Epithelial cell of prostate (primary cell): ENCODE measurements at regions not wholly inside any gene's neighbourhood (a gene's known extent, or its start where the extent isn't known, plus 50 kb on each side); places are given as distances from the start of the nearest gene placed in this dataset.

Source experiments
- DNase-seq: peaks from one replicate; pipeline ENCODE4 v3.0.0-alpha.2; 2011; ENCODE audit warnings: low read depth, low spot score
- H3K27ac ChIP-seq: fragments of 450-650 bp; 2 replicates; pipeline ENCODE4 v1.5.1; 2017; ENCODE audit warnings: mild to moderate bottlenecking

DNA sequence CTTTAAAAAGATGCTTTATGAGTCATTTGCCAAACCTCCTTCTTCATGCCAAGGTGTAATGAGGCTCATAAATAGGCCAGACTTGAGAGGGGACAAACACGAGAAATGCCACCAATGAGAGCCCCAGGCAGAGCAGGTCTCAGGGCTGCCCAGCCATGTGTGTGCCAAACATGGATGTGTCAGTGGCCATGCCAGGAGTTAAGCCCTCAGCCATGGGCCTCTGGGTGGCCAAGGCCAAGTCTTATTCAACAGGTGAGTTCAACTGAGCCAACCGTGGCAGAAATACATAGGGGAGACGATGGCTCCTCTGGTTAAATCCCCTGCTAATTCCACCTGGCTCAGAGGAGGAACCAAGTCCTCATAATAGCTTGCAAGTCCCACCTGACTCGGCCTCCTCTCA, 358.8 kb downstream of the PREX1 start:
- no peak overlapping the region for H3K27ac ChIP-seq
- no peak for DNase-seq

DNA sequence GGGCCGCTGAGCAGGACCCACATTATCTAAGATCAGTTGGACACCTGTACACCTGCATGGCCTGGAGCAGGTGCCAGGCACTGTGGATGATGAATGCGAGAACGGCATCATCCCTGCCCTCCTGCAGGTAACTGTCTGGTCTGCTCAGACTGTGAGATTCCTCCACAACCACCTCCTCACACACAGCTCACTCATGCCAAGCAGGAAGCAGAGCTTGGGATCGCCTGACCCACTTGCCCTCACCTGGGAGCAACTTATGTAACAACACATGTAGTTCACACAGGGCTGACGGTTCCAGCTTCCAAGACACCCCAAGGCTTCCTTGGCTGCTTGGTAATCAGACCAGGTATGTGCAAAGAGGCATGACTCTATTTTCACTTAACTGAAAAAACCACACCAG, 359.2 kb downstream of the PREX1 start:
- DNase-seq = no peak
- no peak overlapping the region for H3K27ac ChIP-seq

DNA sequence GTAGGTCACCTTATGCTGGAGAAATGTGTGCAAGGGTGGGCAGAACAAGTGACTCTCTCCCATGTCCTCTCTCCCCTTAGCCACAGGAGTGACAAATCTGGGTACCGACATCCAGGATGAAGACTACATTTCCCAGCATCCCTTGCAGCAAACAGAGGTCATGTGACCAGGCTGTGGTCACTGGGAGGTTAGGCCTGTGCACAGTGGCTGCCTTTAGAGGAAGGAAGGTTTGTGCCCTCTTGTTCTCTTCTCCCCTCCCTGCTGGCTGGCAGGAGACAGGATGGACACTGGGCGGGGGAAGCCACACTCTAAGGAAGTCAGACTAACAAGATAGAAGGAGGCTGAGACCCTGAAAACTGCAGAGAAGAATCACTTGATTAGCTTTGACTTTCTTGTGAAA, 360.2 kb downstream of the PREX1 start:
- no peak for DNase-seq
- H3K27ac ChIP-seq = no peak overlapping the region

DNA sequence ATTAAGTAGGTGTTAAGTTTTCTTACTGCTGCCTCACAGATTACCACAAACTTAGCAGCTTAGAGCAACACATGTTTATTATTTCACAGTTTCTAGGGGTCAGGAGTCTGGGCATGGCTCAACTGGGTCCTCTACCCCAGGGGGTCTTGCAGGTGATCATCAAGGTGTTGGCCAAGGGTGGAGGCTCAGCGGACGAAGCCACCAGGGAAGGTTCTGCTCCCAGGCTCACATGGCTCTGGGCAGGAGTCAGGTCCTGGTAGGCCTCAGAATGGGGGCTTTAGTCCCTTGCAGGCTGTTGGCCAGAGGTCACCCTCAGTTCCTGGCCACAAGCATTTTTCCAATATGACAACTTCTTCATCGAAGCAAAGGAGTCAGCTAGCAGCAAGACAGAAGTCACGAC, 362.5 kb downstream of the PREX1 start:
- no peak overlapping the region for H3K27ac ChIP-seq
- no peak for DNase-seq

DNA sequence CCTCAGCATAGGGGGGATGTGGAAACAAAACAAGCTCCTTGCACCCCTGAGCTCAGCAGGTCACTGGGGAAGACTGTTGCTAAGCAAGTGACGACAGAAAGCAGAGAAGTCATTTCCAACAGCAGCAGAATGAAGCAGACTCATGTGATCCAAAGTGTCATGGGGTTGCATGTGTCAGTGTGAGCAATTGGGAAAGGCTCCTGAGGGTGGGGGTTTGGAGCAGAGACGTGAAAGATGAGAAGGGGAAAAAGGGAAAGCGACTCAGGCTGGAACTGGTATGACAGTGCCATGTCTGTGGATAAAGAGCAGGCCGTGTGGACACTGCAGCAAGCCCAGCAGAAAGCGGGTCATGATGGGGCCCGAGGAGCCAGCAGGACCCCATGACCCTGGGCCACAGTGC, 363.9 kb downstream of the PREX1 start:
- DNase-seq = no peak
- no peak overlapping the region for H3K27ac ChIP-seq

DNA sequence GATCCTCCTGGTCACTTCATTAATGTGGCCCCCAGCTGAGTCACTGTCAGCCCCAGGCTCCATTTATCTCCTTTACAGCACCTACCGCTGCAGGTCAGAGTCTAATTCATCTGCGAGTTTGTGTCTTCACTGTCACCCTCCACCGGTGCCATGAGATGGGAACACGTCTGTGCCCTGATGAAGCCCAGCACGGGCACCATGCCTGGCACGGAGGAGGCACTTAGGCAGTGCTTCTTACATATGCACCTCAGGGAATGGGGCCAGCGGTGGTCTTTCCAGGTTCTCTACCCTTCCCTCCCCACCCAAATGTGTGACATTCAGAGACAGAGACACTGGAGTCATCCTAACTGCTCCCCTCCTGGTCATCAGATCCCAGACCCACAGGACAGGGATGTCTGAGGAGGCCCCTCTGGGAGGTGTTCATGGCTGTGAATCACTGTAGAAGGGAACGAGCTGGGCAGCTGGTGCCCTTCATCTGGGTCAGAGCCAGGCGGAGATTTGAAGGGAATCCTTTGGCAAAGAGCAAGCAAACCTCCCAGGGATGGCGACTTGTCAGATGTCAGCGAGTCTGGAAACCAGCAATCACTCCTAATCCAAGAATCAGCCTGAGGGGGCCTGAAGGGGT, 364.6 kb downstream of the PREX1 start:
- DNase-seq = no peak

DNA sequence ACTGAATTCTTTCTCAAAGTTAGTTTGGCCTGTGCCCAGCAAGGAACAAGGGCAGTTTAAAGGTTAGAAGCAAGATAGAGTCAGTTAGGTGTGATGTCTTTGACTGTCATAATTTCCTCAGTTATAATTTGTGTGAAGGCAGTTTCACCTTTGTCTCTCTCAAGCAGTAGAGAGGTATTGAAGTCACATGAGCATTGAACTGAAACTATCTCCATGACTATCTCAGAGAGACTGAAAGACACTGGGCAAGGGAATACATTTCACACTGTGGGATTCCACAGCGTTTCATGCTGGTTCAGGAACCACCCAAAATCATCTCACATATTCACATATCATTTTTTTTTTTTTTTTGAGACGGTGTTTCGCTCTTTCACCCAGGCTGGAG, 366.1 kb downstream of the PREX1 start:
- no peak overlapping the region for H3K27ac ChIP-seq
- no peak for DNase-seq

More for the DNA sequence above, 364.6 kb downstream of the PREX1 start:
- H3K27ac ChIP-seq = no peak overlapping the region

DNA sequence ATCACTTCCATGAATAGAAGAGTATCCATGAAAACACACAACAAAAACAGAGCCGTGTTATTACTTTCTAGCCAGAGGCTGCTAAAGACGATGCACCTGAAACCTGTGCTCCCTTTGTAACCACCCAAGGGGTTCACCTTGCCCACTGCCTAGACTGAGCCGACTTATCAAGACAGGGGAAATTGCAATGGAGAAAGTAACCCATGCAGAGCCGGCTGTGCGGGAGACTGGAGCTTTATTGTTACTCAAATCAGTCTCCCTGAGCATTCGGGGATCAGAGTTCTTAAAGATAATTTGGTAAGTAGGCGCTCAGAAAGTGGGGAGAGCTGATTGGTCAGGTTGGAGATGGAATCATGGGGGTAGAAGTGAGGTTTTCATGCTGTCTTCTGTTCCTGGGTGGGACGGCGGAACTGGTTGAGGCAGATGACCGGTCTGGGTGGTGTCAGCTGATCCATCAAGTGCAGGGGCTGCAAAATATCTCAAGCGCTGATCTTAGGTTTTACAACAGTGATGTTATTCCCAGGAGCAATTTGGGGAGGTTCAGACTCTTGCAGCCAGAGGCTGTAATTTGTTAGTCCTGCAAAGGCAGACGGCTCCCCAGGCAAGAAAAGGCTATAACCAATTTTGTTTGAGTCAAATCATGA, 366.6 kb downstream of the PREX1 start:
- H3K27ac ChIP-seq = no peak overlapping the region
- no peak for DNase-seq

DNA sequence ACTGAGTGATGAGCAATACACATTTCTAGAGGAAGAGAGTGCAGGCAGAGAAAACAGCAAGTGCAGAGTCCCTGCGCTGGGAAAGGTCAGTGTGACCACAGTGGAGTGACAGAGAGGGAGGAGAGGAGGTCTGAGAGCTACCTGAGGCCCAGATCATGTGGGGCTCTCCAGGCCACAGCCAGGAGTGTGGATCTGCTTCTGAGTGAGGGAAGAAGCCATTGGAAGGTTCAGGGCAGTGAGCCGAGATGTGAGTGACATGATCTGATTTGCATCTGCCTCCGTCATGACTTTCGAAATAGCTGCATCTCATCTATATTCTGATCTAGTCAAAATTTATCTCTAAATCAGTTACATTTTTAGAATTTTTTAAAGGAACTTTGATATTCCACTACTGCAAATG, 367.1 kb downstream of the PREX1 start:
- no peak overlapping the region for H3K27ac ChIP-seq
- no peak for DNase-seq

DNA sequence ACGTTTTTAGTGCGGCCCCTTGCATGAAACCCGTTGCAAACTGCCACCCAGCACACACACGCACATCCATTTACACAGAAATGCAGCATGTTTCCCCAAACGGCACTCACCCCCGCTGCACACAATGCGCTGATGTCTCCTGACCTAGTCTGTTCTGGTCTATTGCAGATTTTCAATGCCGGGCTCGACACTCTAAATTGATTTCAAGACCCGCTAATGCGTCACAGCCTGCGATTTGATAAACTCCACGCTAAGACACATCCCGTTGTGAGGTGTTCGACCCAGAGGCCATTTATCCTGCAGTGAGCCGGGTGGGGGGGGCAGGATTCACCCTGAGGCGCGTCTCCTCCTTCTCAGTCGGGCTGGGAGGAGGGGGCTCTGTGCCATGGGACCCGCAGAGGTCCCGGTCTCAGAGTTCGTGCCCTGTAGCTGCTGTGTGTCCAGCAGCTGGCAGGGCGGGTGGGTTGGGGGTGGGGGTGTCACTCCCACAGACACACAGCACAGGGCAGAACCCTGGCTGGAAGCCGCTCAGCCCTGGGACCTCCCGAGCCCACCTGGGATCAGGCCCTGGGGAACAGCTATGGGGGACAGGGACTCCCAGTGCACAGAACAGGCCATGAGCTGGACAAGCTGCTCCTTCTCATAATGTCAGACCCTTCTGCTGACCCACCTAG, 367.9 kb downstream of the PREX1 start:
- DNase-seq = no peak
- H3K27ac ChIP-seq = no peak overlapping the region

DNA sequence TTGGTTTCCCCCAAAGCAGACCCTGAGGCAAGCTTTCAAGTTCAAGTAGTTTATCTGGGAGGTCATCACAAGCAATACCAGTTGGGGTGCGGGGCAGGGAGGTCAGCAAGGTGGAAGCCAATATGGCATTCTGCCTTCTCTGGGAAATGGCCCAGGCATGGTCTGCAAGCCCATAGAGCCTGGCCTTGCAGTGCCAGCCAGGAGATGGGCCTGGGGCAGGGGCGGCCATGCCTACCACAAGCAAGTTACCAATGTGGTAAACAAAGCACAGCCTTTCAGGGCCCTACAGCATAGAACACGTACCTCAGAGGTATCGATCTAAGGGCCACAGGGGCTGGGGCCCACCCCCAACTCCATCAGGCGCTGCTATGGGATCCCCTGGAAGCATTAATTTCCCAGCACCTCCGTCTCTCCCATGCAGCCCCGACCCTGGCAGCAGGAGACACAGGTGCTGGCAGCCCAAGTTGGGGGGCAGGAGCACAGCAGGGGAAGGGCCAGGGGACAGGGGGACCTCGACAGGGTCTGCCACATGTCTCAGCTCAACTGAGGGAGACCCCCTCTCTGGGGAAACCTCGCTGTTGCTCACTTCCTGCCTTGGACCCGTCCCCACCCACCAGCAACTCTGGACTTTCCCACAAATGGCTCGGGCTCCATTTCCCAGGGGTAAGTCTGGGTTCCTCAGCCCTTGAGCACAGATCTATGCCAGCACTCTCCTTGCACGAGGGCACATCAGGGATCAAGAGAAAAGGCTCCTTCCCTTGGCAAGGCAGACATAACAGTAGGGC, 369.0 kb downstream of the PREX1 start:
- no peak overlapping the region for H3K27ac ChIP-seq
- no peak for DNase-seq

DNA sequence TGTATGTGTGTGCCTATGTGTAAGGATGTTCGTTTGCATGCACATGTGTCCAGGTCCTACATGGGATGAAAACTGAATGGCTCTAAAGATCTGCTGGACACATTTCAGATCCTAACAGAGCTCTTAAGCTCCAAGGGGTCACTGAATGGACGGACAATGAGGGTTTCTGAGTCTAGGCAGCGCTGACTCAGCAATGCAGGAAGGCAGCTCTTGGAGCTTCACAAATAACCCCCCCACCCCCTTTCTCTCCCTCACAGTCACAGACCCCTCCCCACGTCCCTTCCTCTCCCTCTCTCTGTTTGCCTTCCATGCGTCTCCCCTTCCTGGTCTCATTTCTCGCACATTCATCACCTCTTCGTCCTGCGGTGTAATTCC, 369.8 kb downstream of the PREX1 start:
- DNase-seq = no peak
- H3K27ac ChIP-seq = no peak overlapping the region

DNA sequence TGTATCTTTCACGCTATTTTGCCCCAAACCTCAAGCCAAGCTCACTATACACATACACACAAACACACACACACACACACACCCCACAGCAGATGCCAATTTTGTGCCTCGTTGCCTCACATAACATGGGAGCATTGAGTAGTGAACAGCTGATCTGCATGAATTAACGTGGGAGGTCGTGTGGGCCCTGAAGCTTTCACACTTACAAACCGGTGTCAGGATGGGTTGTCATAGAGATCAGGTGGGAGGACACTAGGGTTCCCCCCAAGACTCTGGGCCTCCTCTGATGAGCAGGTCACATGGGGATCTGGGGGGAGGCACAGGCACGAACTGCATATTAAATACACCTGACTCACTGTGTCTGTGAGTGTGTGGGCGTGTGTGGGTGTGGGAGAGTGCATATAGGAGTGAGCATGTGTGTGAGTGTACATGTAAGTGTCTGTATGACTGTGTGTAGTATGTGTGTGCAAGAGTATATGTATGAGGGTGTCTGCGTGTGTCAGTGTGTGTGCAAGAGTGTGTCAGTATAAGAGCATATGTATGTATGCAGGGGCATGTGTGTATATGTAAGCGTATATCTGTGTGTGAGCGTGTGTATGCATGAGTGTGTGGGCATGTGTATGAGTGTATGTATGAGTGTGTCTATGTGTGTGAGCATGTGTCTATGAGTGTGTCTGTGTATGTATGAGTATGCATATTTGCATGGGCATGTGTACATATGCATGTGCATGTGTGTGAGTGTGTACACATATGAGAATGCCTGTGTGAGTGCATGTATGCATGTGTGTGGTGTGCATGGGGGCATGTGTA, 370.4 kb downstream of the PREX1 start:
- no peak overlapping the region for H3K27ac ChIP-seq
- no peak for DNase-seq

DNA sequence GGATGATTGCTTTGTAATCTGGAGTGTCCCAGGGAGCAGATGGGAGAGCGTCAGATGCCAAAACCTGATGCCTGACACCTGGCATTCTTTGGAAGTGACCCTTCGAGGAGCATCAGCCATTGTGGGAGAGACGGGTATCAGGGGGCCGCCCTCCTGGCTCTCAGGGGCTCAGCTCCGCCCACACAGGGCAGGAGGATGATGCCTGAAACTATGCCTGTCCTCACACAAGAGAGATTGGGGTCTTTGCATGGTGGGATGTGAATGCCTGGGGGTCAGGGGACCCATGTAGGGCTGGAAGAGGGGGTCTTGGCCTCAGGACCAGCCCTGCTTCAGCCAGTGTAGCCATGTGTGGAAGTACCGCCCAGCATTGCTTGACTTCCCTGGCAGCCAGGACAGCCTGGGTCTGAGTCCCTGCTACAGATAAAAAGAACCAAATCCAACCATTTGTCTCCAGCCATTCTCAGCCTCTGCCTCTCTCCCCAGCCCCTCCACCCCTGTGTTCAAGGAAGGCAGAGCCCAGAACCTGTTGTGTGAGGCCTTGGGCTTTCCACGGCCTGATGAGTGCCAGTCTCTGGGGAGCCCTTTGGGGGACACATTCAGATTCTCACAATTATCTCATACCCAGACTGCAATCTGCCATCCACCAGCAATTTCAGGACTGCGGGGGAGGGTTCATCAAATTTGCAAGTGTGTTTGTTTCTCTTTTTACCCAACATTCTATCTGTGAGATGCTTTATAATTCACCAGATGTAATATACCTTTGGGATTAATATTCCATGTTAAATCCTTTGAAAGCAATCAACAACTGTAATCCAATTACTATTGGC, 371.2 kb downstream of the PREX1 start:
- no peak overlapping the region for H3K27ac ChIP-seq
- DNase-seq = no peak

DNA sequence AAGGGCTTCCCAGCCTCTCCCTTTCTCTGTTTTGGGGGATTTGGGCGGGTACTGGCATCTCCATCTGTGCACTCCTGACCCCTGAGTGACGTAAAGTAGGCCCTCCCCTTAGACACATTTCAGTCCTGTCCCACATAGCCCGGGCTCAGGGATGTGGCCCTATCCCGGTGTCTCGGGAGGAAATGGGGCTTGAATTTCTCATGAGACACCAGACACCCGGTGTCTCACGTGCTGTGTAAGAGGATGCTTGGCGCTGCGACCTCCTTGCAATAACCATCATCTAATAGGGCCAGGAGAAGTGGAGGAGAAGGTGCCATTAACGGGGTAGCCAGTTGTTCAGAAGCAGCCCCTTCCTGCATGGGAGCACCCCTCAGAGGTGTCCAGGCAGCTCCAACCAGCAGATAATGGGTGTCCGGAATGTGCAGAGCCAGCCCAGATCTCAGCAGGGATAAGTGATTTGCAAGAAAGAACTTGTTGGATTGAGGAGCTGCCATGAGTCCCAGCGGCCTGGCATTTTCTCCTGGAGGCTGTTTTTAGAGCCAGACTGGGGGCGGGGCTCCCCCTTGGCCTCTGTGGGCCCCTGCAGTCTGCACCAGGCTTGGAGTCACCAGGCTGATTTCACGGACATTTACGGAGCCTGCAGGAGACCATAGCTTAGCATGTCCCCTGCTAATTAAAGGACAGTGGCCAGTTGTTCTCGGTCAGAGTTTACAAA, 372.0 kb downstream of the PREX1 start:
- no peak for DNase-seq
- H3K27ac ChIP-seq = no peak overlapping the region

DNA sequence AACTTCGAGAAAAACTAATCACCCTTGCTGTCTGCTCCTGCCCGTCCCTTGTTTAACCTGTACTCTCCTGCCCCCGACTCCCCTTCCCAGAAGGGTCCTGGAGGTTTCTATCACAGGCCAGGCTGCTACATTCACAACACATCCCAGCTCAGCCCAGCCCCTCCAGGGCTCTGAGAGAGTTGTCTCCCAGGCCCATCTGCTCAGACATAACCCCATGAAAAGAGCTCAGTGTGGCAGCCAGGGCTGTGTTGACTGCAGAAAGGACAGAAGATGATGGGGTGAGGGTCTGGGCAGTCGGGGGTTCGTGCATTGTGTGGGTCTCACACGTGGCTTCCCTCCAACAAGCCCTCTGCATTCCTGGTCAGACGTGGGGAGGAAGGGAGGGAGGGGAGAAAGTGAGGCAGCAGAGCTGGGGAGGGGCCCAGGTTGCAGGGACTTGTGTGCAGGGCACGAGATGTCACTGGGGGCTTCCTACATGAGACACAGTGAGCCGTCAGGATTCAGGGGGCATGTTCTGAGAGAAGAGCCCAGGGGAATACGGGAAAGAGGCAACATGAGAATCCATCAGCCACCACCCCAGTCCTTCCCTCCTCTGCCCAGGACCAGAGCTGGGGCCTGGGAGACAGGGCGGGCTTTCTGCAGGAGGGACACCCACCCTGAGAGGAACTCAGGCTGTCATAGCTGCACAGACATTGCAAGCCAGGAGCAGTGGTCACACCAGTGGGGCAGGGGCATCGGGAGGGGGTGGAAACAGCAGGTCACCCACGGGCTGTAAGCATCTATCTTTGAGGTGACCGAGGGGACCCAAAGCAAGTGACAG, 372.9 kb downstream of the PREX1 start:
- no peak for DNase-seq
- no peak overlapping the region for H3K27ac ChIP-seq

DNA sequence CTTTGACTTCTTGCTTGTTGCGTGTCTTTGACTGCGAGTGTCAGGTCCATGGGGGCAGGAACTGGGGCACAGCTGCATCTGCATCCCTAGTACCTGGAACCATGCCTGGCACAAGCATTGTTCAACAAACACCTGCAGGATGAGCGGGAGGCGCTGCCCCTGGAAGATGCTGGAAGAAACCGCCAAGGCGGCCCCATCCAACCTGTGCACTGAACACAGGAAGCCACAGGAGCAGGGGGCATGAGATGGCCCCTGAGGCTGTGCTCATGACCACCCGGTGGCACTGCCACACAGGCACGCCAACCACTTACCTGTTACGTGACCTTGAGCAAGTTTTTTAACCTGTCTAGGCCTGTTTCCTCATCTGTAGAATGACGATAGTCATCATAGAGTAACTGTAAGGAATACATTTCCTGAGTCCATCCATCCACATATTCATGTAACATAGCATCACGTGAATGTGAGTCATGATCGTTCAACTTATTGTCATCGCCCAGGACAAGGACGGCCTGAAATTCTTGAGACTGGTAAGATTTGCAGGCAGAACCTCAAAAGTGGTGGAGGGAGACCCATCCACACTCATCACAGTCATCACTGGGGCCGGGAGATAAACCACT, 374.2 kb downstream of the PREX1 start:
- DNase-seq = no peak
- H3K27ac ChIP-seq = no peak overlapping the region

DNA sequence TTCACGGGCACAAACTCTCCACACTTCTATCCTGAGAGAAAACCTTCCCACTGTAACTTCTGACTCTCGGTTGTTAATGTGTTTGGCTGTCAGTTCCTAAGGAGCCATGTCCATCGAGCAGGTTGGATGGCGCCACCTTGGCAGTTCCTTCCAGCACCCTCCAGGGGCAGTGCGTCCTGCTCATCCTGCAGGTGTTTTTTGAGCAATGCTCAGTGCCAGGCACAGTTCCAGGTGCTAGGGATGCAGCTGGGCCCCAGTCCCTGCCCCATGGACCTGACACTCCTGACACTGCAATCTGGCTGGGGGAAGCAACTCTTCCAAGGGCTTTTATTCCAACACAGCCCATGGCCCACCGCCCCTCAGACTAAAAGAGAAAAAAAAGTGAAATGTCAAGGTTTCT, 376.4 kb downstream of the PREX1 start:
- no peak overlapping the region for H3K27ac ChIP-seq

More for the DNA sequence above, 376.4 kb downstream of the PREX1 start:
- no peak for DNase-seq
